Stimulated activated naive B cell treated with anti-CD40 and anti-IgM and Interleukin-4, amounts not matched to agents 10 μg/mL and 1 μg/mL and 100 μg/mL, for 72 hours (primary cell): ENCODE measurements at regions not wholly inside any gene's neighbourhood (a gene's known extent, or its start where the extent isn't known, plus 50 kb on each side); places are given as distances from the start of the nearest gene placed in this dataset.

Experiments
- ATAC-seq, 2 donors: fragments of 150-1000 bp; cut with Tn5 transposase; replicated peaks; 2 replicates each; pipeline ENCODE4 v1.10.0; 2021; ENCODE audit warnings: moderate library complexity in 1 of 2
- DNase-seq: peaks from one replicate; pipeline ENCODE4 v3.0.0; 2021
- H3K27ac Mint-ChIP-seq: one replicate; pipeline ENCODE4 v1.8.0; 2022; ENCODE audit warnings: mild to moderate bottlenecking, mixed read lengths
- H3K27me3 Mint-ChIP-seq, 2 donors: one replicate each; pipeline ENCODE4 v1.8.0; 2022; ENCODE audit warnings: mixed read lengths in 2 of 2
- H3K36me3 Mint-ChIP-seq, 2 donors: one replicate each; pipeline ENCODE4 v1.8.0; 2022; ENCODE audit warnings: mixed read lengths in 2 of 2, mild to moderate bottlenecking in 1 of 2
- H3K4me1 Mint-ChIP-seq, 2 donors: one replicate each; pipeline ENCODE4 v1.8.0; 2022; ENCODE audit warnings: mixed read lengths in 2 of 2, mild to moderate bottlenecking in 1 of 2
- H3K4me3 Mint-ChIP-seq, 2 donors: one replicate each; pipeline ENCODE4 v1.8.0; 2022; ENCODE audit warnings: mild to moderate bottlenecking in 2 of 2, mixed read lengths in 2 of 2, moderate library complexity in 1 of 2
- H3K9me3 Mint-ChIP-seq, 2 donors: one replicate each; pipeline ENCODE4 v1.8.0; 2022; ENCODE audit warnings: mixed read lengths in 2 of 2, mild to moderate bottlenecking in 1 of 2

DNA sequence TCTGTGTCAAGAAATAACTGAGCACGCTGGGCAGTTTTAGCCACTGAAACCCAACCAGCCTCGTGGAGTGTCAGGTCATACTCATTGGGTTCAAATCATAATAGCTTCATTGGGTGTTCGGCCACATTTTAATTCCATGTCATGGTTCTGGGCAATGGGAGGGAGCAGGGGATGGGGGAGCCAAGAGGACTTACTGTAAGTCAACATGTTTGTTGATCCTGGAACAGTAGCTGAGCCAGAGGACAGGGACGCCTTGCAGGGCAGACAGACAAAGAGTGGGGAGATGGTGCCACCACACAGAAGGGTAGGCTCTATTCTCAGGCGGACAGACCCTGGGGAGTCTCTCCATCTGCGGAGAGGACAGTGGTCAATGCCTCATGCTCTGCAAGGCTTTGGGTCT lies 161.1 kb downstream of the ZBTB18 start:
- Mint-ChIP-seq H3K4me3 (no peak overlapping the region), H3K27me3 (peaks cover 4 to 9% of the 10 kb centered on the region in 2 donors), H3K9me3 (peaks cover 4% of the 10 kb centered on the region in 2 donors), H3K36me3 (peaks cover 0 to 3% of the 10 kb centered on the region in 2 donors), H3K27ac (no peak overlapping the region), H3K4me1 (peaks cover 3 to 7% of the 10 kb centered on the region in 2 donors)
- ATAC-seq (no peak), DNase-seq (no peak)

DNA sequence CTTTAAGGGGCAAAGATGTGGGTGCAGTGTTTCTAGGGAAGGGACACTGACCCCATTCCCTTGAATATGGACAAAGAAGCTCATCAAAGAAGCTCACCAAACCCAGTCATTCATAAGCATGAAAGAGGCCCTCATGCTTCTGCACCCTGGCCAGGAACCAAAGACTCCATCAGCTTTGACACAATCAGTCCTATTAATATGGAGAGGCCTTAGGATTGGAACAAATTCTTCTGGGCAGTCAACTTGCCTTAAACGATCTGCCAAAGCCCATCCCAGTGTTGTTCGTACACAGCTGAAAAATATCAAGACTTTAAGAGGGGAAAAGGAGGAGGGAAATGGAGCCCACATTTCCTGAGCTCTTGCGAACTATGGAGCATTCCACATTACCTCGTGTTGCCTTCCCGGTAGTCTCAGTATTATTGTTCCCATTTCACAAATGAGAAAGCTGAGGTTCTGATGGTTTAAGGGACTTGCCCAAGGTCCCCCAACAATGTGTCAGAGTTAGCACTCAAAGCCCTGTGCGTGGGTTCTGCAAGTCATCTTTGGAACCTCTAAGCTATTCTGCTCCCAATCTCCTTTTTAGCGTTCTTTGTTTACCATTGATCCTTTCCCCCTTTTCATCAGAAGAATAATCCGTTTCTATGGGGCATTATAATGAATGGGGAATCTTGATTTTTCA lies 161.9 kb downstream of the ZBTB18 start:
- peaks cover 5 to 9% of the 10 kb centered on the region in 2 donors for H3K27me3 Mint-ChIP-seq
- peaks cover 0 to 3% of the 10 kb centered on the region in 2 donors for H3K36me3 Mint-ChIP-seq
- peaks cover 3 to 7% of the 10 kb centered on the region in 2 donors for H3K4me1 Mint-ChIP-seq
- no peak overlapping the region for H3K4me3 Mint-ChIP-seq
- no peak overlapping the region for H3K27ac Mint-ChIP-seq
- DNase-seq, result no peak
- H3K9me3 Mint-ChIP-seq, result peaks cover 4% of the 10 kb centered on the region in 2 donors
- ATAC-seq, result no peak

DNA sequence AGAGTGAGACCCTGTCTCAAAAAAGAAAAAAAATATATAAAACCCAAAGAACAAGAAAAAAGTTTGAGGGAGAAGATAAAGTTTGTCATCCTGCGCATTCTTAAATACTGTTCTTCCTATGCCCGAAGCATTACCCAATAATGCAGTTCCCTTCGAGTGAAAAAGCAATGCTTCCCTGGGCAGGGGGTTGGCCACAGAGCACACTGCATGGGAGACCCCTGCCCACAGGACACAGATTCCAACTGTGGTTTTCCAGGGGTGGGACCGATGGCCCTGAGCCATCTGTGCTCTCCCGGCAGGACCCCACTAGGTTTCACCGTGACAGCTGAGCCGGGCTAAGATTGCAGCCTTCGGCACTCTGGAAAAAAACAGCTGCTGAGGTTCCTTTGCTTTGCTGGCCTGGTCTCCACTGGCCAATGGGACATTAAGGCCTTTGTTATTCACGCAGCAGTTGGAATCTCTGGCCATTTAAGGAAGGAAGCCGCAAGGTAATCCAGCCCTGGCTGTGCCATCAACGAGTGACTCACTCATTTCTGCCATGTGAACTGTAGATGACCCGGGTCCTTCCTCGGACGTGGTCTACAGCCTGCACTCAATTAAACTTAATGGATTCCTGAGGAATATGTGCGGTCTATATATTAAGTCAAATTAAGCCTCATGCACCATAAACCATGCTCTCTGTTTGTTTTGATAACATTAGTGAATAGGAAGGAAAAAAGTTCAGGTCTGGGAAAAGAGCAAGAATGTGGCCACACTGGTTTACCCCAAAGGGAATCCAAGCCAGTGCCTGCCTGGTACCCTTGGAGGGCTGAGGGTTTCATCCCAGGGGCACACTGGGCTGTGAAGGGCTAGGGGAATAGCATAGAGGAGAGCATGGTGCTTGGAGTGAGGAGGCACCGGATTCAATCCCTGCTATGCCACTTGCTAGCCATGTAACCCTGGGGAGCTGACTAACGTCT lies 163.2 kb downstream of the ZBTB18 start:
- Mint-ChIP-seq H3K27me3 (peaks cover 0 to 9% of the 10 kb centered on the region in 2 donors), H3K4me1 (peaks cover 3 to 7% of the 10 kb centered on the region in 2 donors), H3K27ac (no peak overlapping the region), H3K36me3 (peaks cover 0 to 3% of the 10 kb centered on the region in 2 donors), H3K9me3 (peaks cover 4% of the 10 kb centered on the region in 2 donors), H3K4me3 (no peak overlapping the region)
- DNase-seq, result no peak
- ATAC-seq, result no peak

DNA sequence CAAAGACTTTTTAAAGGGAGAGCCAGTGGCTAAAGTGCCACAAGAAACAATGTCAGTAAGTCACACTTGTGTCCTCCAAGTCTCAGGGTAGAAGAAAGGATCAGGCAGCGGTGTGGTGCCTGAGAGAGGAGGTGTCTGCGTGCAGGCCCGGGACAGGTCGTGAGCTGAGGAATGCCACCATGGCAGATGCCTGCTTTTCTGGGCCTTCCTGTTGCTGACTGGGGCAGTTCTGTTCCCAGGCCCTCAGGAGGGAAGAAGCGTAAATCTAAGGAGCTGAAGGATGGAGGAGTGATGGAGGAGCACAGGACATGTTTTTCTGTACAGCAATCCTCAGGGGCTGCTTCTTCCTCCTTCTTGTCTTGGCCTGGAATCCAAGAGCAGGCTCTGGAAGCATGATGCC lies 165.8 kb downstream of the ZBTB18 start:
- DNase-seq (no peak), ATAC-seq (no peak)
- no peak overlapping the region for H3K27ac Mint-ChIP-seq
- H3K4me1 Mint-ChIP-seq, result no peaks in the 10 kb centered on the region
- peaks cover 0 to 3% of the 10 kb centered on the region in 2 donors for H3K36me3 Mint-ChIP-seq
- no peak overlapping the region for H3K4me3 Mint-ChIP-seq
- H3K9me3 Mint-ChIP-seq, result peaks cover 4% of the 10 kb centered on the region in 2 donors
- peaks cover 0 to 11% of the 10 kb centered on the region in 2 donors for H3K27me3 Mint-ChIP-seq

DNA sequence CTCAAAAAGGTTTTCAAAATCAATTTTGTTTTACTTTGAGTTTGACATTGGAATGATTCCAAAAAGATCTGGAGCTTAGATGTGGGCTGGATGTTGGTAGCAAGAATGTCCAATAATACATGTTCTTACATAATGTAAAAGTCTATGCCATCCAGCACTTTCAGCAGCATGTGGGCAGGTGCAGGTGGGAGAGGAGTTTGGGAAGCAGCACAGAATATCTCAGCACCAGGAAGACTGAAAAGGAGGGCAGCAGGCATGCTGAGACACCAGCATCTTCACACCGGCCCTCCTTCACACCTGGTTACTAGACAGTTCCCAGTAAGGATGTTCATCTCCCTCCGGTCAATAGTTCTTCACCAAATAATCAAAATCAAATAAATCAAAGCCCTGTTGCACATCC lies 166.6 kb downstream of the ZBTB18 start:
- H3K27ac Mint-ChIP-seq, result no peak overlapping the region
- no peak overlapping the region for H3K4me3 Mint-ChIP-seq
- peaks cover 0 to 11% of the 10 kb centered on the region in 2 donors for H3K27me3 Mint-ChIP-seq
- ATAC-seq, result no peak
- H3K4me1 Mint-ChIP-seq, result no peaks in the 10 kb centered on the region
- H3K9me3 Mint-ChIP-seq, result peaks cover 4% of the 10 kb centered on the region in 2 donors
- no peak for DNase-seq
- H3K36me3 Mint-ChIP-seq, result peaks cover 0 to 3% of the 10 kb centered on the region in 2 donors

DNA sequence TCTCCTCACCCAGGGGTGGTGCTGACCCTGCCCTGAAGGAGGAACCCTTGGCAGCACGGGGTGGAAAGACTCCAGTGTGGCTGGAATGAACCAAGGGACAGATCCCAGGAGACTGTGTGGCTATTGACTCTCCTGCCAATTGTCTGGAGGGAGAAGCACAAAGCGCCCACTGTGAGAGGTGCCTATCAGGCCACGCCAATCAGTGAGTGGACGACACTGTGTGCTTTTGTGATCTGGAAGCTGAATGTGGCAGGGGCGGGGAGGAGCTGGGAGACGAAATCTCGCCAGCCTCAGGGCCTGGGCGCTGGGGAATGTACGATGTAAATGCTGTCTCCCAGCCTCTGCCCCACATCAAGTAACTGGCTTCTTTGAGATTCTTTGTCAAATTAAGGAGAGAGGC lies 167.1 kb downstream of the ZBTB18 start:
- ATAC-seq (no peak), DNase-seq (no peak)
- peaks cover 0 to 11% of the 10 kb centered on the region in 2 donors for H3K27me3 Mint-ChIP-seq
- H3K4me3 Mint-ChIP-seq, result no peak overlapping the region
- H3K36me3 Mint-ChIP-seq, result peaks cover 0 to 3% of the 10 kb centered on the region in 2 donors
- H3K27ac Mint-ChIP-seq, result no peak overlapping the region
- H3K9me3 Mint-ChIP-seq, result peaks cover 4% of the 10 kb centered on the region in 2 donors
- no peaks in the 10 kb centered on the region for H3K4me1 Mint-ChIP-seq

DNA sequence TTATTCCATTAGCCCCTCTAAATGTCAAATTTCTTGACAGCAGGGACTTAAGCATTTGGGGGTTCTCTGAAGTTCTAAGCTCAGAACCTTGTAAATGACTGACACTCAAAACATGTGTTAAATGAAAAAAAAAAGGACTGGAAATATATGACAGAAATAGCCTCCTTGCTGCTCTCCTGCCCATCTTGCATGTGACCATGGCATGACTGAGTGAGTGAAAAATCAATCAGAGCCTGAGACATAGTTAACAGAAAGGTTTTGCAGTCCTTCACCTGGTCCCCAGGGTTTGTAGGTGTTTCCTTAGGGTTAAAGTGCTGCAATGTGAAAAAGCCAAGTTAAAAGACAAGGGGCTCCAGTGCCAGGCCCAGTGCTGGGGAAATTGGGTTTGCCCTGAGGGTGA lies 168.1 kb downstream of the ZBTB18 start:
- no peak for ATAC-seq
- H3K36me3 Mint-ChIP-seq, result peaks cover 0 to 3% of the 10 kb centered on the region in 2 donors
- H3K27ac Mint-ChIP-seq, result no peak overlapping the region
- DNase-seq, result no peak
- H3K27me3 Mint-ChIP-seq, result peaks cover 0 to 11% of the 10 kb centered on the region in 2 donors
- peaks cover 4% of the 10 kb centered on the region in 2 donors for H3K9me3 Mint-ChIP-seq
- H3K4me3 Mint-ChIP-seq, result no peak overlapping the region
- peaks cover 0 to 2% of the 10 kb centered on the region in 2 donors for H3K4me1 Mint-ChIP-seq

DNA sequence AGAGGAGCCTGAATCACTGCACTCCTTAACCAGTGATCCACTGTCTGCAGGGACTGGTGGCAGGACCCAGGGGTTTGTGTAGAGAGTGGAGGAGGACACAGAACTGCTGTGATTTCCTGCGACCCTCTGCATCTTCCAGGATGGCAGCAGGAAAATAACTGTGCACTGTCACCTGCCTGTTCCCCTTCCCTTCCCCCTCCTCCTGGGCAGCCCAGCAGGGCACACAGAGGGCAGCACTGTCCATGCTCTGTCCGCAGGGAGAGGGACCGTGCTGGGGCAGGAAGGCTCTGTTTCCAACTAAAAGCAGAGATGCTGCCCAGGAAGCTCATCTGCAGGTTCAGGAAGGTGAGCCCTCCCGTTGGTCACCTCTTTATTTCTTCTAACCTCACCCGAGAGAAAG lies 168.7 kb downstream of the ZBTB18 start:
- H3K4me1 Mint-ChIP-seq, result peaks cover 2 to 6% of the 10 kb centered on the region in 2 donors

DNA sequence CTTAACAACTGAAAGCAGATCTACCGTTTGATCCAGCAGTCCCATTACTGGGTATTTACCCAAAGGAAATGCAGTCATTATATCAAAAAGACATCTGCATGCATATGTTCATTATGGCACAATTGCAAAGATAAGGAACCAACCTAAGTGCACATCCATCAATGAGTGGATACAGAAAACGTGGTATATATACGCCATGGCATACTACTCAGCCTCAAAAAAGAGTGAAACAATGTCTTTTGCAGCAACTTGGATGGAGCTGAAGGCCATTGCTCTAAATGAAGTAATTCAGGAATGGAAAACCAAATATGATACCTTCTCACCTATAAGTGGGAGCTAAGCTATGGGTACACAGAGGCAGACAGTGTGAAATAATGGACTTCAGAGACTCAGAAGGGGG lies 169.3 kb downstream of the ZBTB18 start:
- peaks cover 2 to 10% of the 10 kb centered on the region in 2 donors for H3K4me1 Mint-ChIP-seq
- no peak overlapping the region for H3K27ac Mint-ChIP-seq
- no peak overlapping the region for H3K4me3 Mint-ChIP-seq
- ATAC-seq, result no peak
- no peak for DNase-seq
- no peaks in the 10 kb centered on the region for H3K36me3 Mint-ChIP-seq
- peaks cover 0 to 3% of the 10 kb centered on the region in 2 donors for H3K9me3 Mint-ChIP-seq
- peaks cover 8 to 11% of the 10 kb centered on the region in 2 donors for H3K27me3 Mint-ChIP-seq

More for the DNA sequence above, 168.7 kb downstream of the ZBTB18 start:
- Mint-ChIP-seq H3K4me3 (no peak overlapping the region), H3K27ac (peak overlapping the region; percentile 3), H3K27me3 (peaks cover 4 to 11% of the 10 kb centered on the region in 2 donors), H3K36me3 (peaks cover 0 to 3% of the 10 kb centered on the region in 2 donors), H3K9me3 (peaks cover 4% of the 10 kb centered on the region in 2 donors)
- DNase-seq (no peak), ATAC-seq (no peak)

DNA sequence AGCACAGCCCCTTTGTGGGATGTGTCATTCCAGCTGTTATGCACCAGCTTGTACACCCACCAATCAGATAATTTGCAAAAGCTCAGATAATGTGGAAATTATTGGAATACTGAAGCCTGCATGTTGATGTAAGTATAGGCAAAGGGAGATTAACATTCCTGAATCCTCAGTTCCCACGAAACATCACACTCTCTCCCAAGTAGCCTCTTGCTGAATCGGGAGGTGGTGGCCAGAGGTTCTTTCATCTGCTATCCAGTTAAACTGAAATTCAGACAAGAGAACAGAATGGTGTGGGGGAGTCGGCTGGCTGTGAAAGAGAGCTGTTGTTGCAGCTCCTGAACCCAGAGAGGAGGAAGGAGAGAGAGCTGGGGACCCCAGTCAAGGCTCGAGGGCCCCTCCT lies 170.9 kb downstream of the ZBTB18 start:
- Mint-ChIP-seq H3K27ac (no peak overlapping the region), H3K27me3 (peaks cover 7 to 8% of the 10 kb centered on the region in 2 donors), H3K9me3 (peaks cover 0 to 3% of the 10 kb centered on the region in 2 donors), H3K36me3 (no peaks in the 10 kb centered on the region), H3K4me1 (peaks cover 2 to 10% of the 10 kb centered on the region in 2 donors), H3K4me3 (no peak overlapping the region)
- no peak for DNase-seq
- ATAC-seq, result no peak

DNA sequence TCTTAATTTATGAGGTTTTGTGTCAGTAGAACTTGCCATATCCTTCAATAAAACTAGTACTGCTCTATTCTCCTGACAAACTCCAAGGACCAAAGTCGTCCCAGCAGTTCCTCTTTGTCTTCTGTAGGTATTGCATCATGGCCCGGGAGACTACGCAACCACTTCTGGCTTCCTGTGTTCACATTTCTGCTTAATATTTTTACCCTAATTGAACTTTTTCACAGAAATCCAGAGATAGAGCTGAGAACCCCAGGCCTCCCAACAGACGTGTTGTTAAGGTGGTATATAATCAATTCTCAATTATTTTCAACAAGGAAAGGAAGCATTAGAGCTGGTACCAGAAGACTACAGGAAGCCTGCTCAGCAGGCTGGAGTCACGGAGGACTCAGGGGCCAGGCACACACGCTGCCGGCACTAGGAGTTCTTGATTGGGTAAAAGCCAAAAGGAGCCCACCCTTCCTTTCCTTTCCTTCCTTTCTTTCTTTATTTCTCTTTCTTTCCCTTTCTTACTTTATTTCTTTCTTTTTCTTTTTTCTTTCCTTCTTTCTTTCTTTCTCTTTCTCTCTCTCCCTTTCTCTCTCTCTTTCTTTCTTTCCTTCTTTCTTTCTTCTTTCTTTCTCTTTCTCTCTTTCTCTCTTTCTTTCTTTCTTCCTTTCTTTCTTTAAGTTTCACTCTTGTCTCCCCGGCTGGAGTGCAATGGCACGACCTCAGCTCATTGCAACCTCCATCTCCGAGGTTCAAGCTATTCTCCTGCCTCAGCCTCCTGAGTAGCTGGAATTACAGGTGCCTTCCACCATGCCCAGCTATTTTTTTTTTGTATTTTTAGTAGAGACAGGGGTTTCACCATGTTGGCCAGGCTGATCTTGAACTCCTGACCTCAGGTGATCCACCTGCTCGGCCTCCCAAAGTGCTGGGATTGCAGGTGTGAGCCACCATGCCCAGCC lies 173.7 kb downstream of the ZBTB18 start:
- H3K27ac Mint-ChIP-seq, result no peak overlapping the region
- peaks cover 2 to 10% of the 10 kb centered on the region in 2 donors for H3K4me1 Mint-ChIP-seq

DNA sequence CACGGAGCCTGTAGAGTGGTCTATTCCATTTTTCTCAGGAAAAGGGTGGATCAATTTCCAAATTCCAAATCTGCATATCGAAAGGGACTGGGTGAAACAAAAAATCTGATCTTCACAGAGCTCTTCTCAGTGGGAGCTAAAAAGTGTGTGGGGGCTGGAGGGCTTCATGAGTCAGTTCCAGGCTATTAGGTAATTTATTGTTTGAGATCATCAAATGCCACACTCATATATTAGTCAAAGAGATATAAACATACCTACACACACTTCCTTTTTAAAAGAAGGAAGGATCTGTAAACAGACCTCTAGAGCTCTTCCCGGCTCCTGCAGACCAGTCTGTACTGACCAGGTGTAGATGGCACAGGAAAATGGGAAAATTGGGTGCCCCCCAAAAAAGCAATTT lies 175.4 kb downstream of the ZBTB18 start:
- Mint-ChIP-seq H3K4me1 (peaks cover 2 to 14% of the 10 kb centered on the region in 2 donors), H3K4me3 (no peak overlapping the region), H3K9me3 (peaks cover 0 to 3% of the 10 kb centered on the region in 2 donors), H3K36me3 (no peaks in the 10 kb centered on the region), H3K27me3 (peaks cover 9 to 40% of the 10 kb centered on the region in 2 donors), H3K27ac (peak overlapping the region; percentile 56)
- peak in 1 of 2 donors; percentile 29 for ATAC-seq
- no peak for DNase-seq

More for the DNA sequence above, 173.7 kb downstream of the ZBTB18 start:
- peaks cover 8 to 23% of the 10 kb centered on the region in 2 donors for H3K27me3 Mint-ChIP-seq
- H3K36me3 Mint-ChIP-seq, result no peaks in the 10 kb centered on the region
- H3K4me3 Mint-ChIP-seq, result no peak overlapping the region
- no peak for DNase-seq
- H3K9me3 Mint-ChIP-seq, result peaks cover 0 to 3% of the 10 kb centered on the region in 2 donors
- no peak for ATAC-seq

DNA sequence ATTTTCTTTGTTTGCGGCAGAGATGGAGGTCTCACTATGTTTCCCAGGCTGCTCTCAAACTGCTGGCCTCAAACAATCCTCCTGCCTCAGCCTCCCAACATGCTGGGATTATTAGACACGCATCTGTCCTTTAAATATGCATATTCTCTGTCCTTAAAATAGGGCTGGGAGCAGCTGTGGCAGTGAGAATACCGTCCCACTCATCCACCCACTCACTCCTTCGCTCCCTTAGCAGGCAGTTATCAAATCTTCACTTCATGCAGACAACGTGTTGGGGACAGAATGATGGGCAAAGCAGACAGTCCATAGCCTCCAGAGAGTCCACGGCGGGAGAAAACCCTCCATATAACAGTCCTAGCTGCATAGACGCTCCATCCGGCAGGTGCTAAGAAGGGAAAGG lies 179.4 kb downstream of the ZBTB18 start:
- Mint-ChIP-seq H3K4me1 (peaks cover 13 to 28% of the 10 kb centered on the region in 2 donors), H3K27ac (no peak overlapping the region), H3K4me3 (no peak overlapping the region), H3K36me3 (no peaks in the 10 kb centered on the region), H3K27me3 (peaks cover 15 to 45% of the 10 kb centered on the region in 2 donors), H3K9me3 (no peaks in the 10 kb centered on the region)
- DNase-seq (no peak), ATAC-seq (no peak)
